Ascending aorta (tissue), 2 donors: ENCODE measurements at regions not wholly inside any gene's neighbourhood (a gene's known extent, or its start where the extent isn't known, plus 50 kb on each side); places are given as distances from the start of the nearest gene placed in this dataset.

ENCODE experiments used
- DNase-seq, 2 donors: peaks; one replicate each; pipeline ENCODE4 v3.0.0-alpha.2; 2019; ENCODE audit warnings: low spot score in 2 of 2
- H3K27ac ChIP-seq, 2 donors: fragments of 200-600 bp; sonication (generic); one replicate each; pipeline ENCODE4 v1.5.1; 2016 to 2017; ENCODE audit warnings: mild to moderate bottlenecking in 1 of 2
- H3K27me3 ChIP-seq: fragments of 200-600 bp; sonication (generic); one replicate; pipeline ENCODE4 v1.5.1; 2017
- H3K36me3 ChIP-seq, 2 donors: fragments of 200-600 bp; sonication (generic); one replicate each; pipeline ENCODE4 v1.5.1; 2016
- H3K4me1 ChIP-seq, 2 donors: fragments of 200-600 bp; sonication (generic); one replicate each; pipeline ENCODE4 v1.5.1; 2016 to 2017; ENCODE audit warnings: mild to moderate bottlenecking in 1 of 2
- H3K4me3 ChIP-seq, 2 donors: fragments of 200-600 bp; sonication (generic); one replicate each; pipeline ENCODE4 v1.5.1; 2016 to 2017; ENCODE audit warnings: mild to moderate bottlenecking in 1 of 2
- H3K9me3 ChIP-seq, 2 donors: fragments of 200-600 bp; sonication (generic); one replicate each; pipeline ENCODE4 v1.5.1; 2016
- CTCF ChIP-seq, 3 experiments: fragments of 200-600 bp in 2 of 3; fragments of 450-650 bp in 1 of 3; sonication (generic) in 2 of 3; IDR thresholded peaks; one replicate each; pipeline ENCODE4 v1.5.1; 2016 to 2019; ENCODE audit warnings: antibody characterized with exemption in 3 of 3, mild to moderate bottlenecking in 1 of 3, moderate library complexity in 1 of 3
- intact Hi-C: fragments of 100-400 bp; cut with DNase I; formaldehyde crosslinking; loops from one replicate; pipeline ENCODE4 v1.15.1; 2023

- no peaks in the 10 kb centered on the region for H3K9me3 ChIP-seq
- intact Hi-C loops = loop anchor here (10.0 kb wide), 1 partner anchor 63 kb away; no protein-coding TSS in a partner anchor
- H3K4me1 ChIP-seq = no peaks in the 10 kb centered on the region
- H3K27ac ChIP-seq = peak overlapping the region; percentile 68 to 83
- no peak overlapping the region for H3K4me3 ChIP-seq
- TF ChIP-seq CTCF (IDR thresholded peaks at IDR 0.05) = no peak
- H3K36me3 ChIP-seq = no peaks in the 10 kb centered on the region
- no peaks in the 10 kb centered on the region for H3K27me3 ChIP-seq
- DNase-seq = no peak
These were observed 256.2 kb downstream of the BCOR start for GRCh38 chrX:39841604-39842003.

GRCh38 chrX:39842281-39842973 is 255.3 kb downstream of the BCOR start:
- Histone ChIP-seq H3K4me3 (no peak overlapping the region), H3K4me1 (no peaks in the 10 kb centered on the region), H3K9me3 (no peaks in the 10 kb centered on the region), H3K36me3 (no peaks in the 10 kb centered on the region), H3K27ac (no peak overlapping the region), H3K27me3 (no peaks in the 10 kb centered on the region)
- intact Hi-C loops = loop anchor here (10.0 kb wide), 1 partner anchor 62 kb away; no protein-coding TSS in a partner anchor
- TF ChIP-seq CTCF (IDR thresholded peaks at IDR 0.05) = no peak
- DNase-seq = no peak

- no peak for DNase-seq
- H3K4me1 ChIP-seq = no peaks in the 10 kb centered on the region
- intact Hi-C loops = loop anchor here (10.0 kb wide), 1 partner anchor 61 kb away; no protein-coding TSS in a partner anchor
- H3K4me3 ChIP-seq = no peak overlapping the region
- H3K9me3 ChIP-seq = no peaks in the 10 kb centered on the region
- no peak overlapping the region for H3K27ac ChIP-seq
- H3K27me3 ChIP-seq = no peaks in the 10 kb centered on the region
- no peaks in the 10 kb centered on the region for H3K36me3 ChIP-seq
- no peak for TF ChIP-seq CTCF (IDR thresholded peaks at IDR 0.05)
These were observed 254.4 kb downstream of the BCOR start for GRCh38 chrX:39843318-39843717.

GRCh38 chrX:39845233-39845632 is 252.5 kb downstream of the BCOR start:
- no peak overlapping the region for H3K4me3 ChIP-seq
- no peaks in the 10 kb centered on the region for H3K4me1 ChIP-seq
- intact Hi-C loops = loop anchor here (10.0 kb wide), 1 partner anchor 60 kb away; no protein-coding TSS in a partner anchor
- no peak for DNase-seq
- H3K9me3 ChIP-seq = no peaks in the 10 kb centered on the region
- no peaks in the 10 kb centered on the region for H3K27me3 ChIP-seq
- no peak for TF ChIP-seq CTCF (IDR thresholded peaks at IDR 0.05)
- no peak overlapping the region for H3K27ac ChIP-seq
- H3K36me3 ChIP-seq = no peaks in the 10 kb centered on the region

GRCh38 chrX:39846460-39846859 is 251.3 kb downstream of the BCOR start:
- Histone ChIP-seq H3K4me1 (no peaks in the 10 kb centered on the region), H3K4me3 (no peak overlapping the region), H3K27me3 (peaks cover 7% of the 10 kb centered on the region), H3K36me3 (no peaks in the 10 kb centered on the region), H3K9me3 (no peaks in the 10 kb centered on the region), H3K27ac (no peak overlapping the region)
- TF ChIP-seq CTCF (IDR thresholded peaks at IDR 0.05) = no peak
- intact Hi-C loops = loop anchor here (10.0 kb wide), 1 partner anchor 58 kb away; no protein-coding TSS in a partner anchor
- no peak for DNase-seq
